Neural cell (in vitro differentiated cells): ENCODE measurements at regions not wholly inside any gene's neighbourhood (a gene's known extent, or its start where the extent isn't known, plus 50 kb on each side); places are given as distances from the start of the nearest gene placed in this dataset.

Source experiments
- H2AFZ ChIP-seq: fragments of 200-600, 300-800 bp; sonication (generic), shearing (Covaris generic); 2 replicates; pipeline ENCODE4 v1.6.0; 2014; ENCODE audit warnings: low read depth, mild to moderate bottlenecking, antibody characterized with exemption, low read length, moderate library complexity
- H3F3A ChIP-seq: fragments of 200-600 bp; shearing (Covaris generic); 2 replicates; pipeline ENCODE4 v1.6.1; 2016; ENCODE audit warnings: mild to moderate bottlenecking, moderate library complexity, mixed read lengths, antibody characterized with exemption, low read length; ENCODE audit not compliant: insufficient read depth, poor library complexity, severe bottlenecking
- H3K27ac ChIP-seq: fragments of 200-600, 300-800 bp; sonication (generic), shearing (Covaris generic); 2 replicates; pipeline ENCODE4 v1.5.1; 2014; ENCODE audit warnings: mild to moderate bottlenecking, low read length, moderate library complexity
- H3K27me3 ChIP-seq: fragments of 300-800, 200-600 bp; sonication (generic), shearing (Covaris generic); 2 replicates; pipeline ENCODE4 v1.6.0; 2014; ENCODE audit warnings: mild to moderate bottlenecking, low read depth, low read length, moderate library complexity; ENCODE audit not compliant: insufficient read depth
- H3K36me3 ChIP-seq: fragments of 300-800, 200-600 bp; sonication (generic), shearing (Covaris generic); 2 replicates; pipeline ENCODE4 v1.5.1; 2014; ENCODE audit warnings: mild to moderate bottlenecking, antibody characterized with exemption, low read length, moderate library complexity; ENCODE audit not compliant: insufficient read depth
- H3K4me2 ChIP-seq: fragments of 300-800, 200-600 bp; sonication (generic), shearing (Covaris generic); 2 replicates; pipeline ENCODE4 v1.6.0; 2014; ENCODE audit warnings: mild to moderate bottlenecking, low read length
- H3K4me3 ChIP-seq: fragments of 300-800, 200-600 bp; sonication (generic), shearing (Covaris generic); 2 replicates; pipeline ENCODE4 v1.5.1; 2014; ENCODE audit warnings: mild to moderate bottlenecking, low read length, moderate library complexity
- H3K79me2 ChIP-seq: fragments of 200-600 bp; shearing (Covaris generic); replicated peaks from 2 replicates; pipeline ENCODE4 v1.6.0; 2014; ENCODE audit warnings: mild to moderate bottlenecking, low read length, moderate library complexity; ENCODE audit not compliant: insufficient read depth
- H3K9ac ChIP-seq: fragments of 300-800, 200-600 bp; sonication (generic), shearing (Covaris generic); 2 replicates; pipeline ENCODE4 v1.6.1; 2016; ENCODE audit warnings: mild to moderate bottlenecking, low read length, mixed read lengths
- H3K9me2 ChIP-seq: fragments of 200-600 bp; shearing (Covaris generic); 2 replicates; pipeline ENCODE4 v1.6.1; 2016; ENCODE audit warnings: mild to moderate bottlenecking, low read length, mixed read lengths; ENCODE audit not compliant: insufficient read depth
- H3K9me3 ChIP-seq: fragments of 200-600, 300-800 bp; sonication (generic), shearing (Covaris generic); 2 replicates; pipeline ENCODE4 v1.6.1; 2016; ENCODE audit warnings: mild to moderate bottlenecking, mixed run types, low read length, moderate library complexity, mixed read lengths
- H4K20me1 ChIP-seq: fragments of 200-600 bp; shearing (Covaris generic); 2 replicates; pipeline ENCODE4 v1.6.1; 2016; ENCODE audit warnings: mild to moderate bottlenecking, mixed run types; ENCODE audit not compliant: insufficient read depth
- EP300 ChIP-seq: fragments of 450-650 bp; conservative IDR thresholded peaks from 2 replicates; pipeline ENCODE4 v1.6.1; 2014; ENCODE audit warnings: antibody characterized with exemption, mild to moderate bottlenecking, moderate library complexity; ENCODE audit not compliant: poor library complexity, severe bottlenecking
- EZH2 ChIP-seq: fragments of 200-600, 300-800 bp; shearing (Covaris generic), sonication (generic); IDR thresholded peaks from 2 replicates; pipeline ENCODE4 v1.6.1; 2014; ENCODE audit warnings: antibody characterized with exemption, low read length, borderline replicate concordance, mild to moderate bottlenecking; ENCODE audit not compliant: insufficient read depth, poor library complexity, severe bottlenecking
- MXI1 ChIP-seq: fragments of 450-650 bp; conservative IDR thresholded peaks from 2 replicates; pipeline ENCODE4 v1.6.1; 2014; ENCODE audit warnings: antibody characterized with exemption, mild to moderate bottlenecking; ENCODE audit not compliant: poor library complexity, severe bottlenecking
- POLR2AphosphoS5 ChIP-seq: IDR thresholded peaks from 2 replicates; pipeline ENCODE4 v1.6.1; 2012
- RAD21 ChIP-seq: fragments of 450-650 bp; conservative IDR thresholded peaks from 2 replicates; pipeline ENCODE4 v1.6.1; 2014; ENCODE audit warnings: antibody characterized with exemption, mild to moderate bottlenecking, moderate library complexity
- SMC3 ChIP-seq: fragments of 450-650 bp; conservative IDR thresholded peaks from 2 replicates; pipeline ENCODE4 v1.6.1; 2014; ENCODE audit warnings: antibody characterized with exemption, mild to moderate bottlenecking, moderate library complexity; ENCODE audit not compliant: poor library complexity
- TAF1 ChIP-seq: IDR thresholded peaks from 2 replicates; pipeline ENCODE4 v1.6.1; 2012; ENCODE audit warnings: low read depth
- TF ChIP-seq, protein P1 (sequence below): fragments of 450-650 bp; IDR thresholded peaks from 2 replicates; pipeline ENCODE4 v1.5.1; 2014; ENCODE audit warnings: antibody characterized with exemption, mild to moderate bottlenecking, moderate library complexity; ENCODE audit not compliant: poor library complexity, severe bottlenecking
- TF ChIP-seq, protein P2 (sequence below): IDR thresholded peaks from 2 replicates; pipeline ENCODE4 v1.6.1; 2012; ENCODE audit warnings: borderline replicate concordance

DNA sequence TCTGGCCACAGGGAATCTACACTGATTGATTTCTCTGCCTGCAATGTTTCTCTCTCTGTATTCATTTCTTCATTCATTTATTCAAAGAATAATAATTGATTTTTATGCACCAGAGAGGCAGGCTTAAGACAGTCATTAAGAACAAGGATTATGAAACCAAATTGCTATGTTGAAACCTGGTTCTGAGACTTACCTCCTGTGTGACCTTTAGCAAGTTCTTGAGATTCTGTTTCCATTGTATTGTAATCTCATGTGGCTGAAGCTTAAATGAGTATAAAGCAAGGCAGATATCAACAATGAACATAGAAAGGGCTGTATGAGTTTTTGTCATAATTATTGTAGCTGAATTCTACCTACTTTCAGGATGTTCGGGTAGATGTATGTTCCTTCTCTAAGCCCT is 129.6 kb upstream of the GRIA1 start:
- Histone ChIP-seq H3K9me2 (no peaks in the 10 kb centered on the region), H3K36me3 (no peaks in the 10 kb centered on the region), H3K79me2 (no peaks in the 10 kb centered on the region), H3K27me3 (no peaks in the 10 kb centered on the region), H2AFZ (no peak overlapping the region), H3K9me3 (no peaks in the 10 kb centered on the region), H3K9ac (no peak overlapping the region), H3F3A (no peaks in the 10 kb centered on the region), H3K27ac (no peak overlapping the region), H4K20me1 (no peaks in the 10 kb centered on the region), H3K4me2 (no peak overlapping the region), H3K4me3 (no peak overlapping the region)
- TF ChIP-seq MXI1 (no peak), TAF1 (no peak), SMC3 (no peak), RAD21 (no peak), EZH2 (no peak), POLR2AphosphoS5 (no peak), EP300 (no peak)
- TF ChIP-seq, protein P1, sequence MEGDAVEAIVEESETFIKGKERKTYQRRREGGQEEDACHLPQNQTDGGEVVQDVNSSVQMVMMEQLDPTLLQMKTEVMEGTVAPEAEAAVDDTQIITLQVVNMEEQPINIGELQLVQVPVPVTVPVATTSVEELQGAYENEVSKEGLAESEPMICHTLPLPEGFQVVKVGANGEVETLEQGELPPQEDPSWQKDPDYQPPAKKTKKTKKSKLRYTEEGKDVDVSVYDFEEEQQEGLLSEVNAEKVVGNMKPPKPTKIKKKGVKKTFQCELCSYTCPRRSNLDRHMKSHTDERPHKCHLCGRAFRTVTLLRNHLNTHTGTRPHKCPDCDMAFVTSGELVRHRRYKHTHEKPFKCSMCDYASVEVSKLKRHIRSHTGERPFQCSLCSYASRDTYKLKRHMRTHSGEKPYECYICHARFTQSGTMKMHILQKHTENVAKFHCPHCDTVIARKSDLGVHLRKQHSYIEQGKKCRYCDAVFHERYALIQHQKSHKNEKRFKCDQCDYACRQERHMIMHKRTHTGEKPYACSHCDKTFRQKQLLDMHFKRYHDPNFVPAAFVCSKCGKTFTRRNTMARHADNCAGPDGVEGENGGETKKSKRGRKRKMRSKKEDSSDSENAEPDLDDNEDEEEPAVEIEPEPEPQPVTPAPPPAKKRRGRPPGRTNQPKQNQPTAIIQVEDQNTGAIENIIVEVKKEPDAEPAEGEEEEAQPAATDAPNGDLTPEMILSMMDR: no peak
- TF ChIP-seq, protein P2, sequence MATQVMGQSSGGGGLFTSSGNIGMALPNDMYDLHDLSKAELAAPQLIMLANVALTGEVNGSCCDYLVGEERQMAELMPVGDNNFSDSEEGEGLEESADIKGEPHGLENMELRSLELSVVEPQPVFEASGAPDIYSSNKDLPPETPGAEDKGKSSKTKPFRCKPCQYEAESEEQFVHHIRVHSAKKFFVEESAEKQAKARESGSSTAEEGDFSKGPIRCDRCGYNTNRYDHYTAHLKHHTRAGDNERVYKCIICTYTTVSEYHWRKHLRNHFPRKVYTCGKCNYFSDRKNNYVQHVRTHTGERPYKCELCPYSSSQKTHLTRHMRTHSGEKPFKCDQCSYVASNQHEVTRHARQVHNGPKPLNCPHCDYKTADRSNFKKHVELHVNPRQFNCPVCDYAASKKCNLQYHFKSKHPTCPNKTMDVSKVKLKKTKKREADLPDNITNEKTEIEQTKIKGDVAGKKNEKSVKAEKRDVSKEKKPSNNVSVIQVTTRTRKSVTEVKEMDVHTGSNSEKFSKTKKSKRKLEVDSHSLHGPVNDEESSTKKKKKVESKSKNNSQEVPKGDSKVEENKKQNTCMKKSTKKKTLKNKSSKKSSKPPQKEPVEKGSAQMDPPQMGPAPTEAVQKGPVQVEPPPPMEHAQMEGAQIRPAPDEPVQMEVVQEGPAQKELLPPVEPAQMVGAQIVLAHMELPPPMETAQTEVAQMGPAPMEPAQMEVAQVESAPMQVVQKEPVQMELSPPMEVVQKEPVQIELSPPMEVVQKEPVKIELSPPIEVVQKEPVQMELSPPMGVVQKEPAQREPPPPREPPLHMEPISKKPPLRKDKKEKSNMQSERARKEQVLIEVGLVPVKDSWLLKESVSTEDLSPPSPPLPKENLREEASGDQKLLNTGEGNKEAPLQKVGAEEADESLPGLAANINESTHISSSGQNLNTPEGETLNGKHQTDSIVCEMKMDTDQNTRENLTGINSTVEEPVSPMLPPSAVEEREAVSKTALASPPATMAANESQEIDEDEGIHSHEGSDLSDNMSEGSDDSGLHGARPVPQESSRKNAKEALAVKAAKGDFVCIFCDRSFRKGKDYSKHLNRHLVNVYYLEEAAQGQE: no peak

DNA sequence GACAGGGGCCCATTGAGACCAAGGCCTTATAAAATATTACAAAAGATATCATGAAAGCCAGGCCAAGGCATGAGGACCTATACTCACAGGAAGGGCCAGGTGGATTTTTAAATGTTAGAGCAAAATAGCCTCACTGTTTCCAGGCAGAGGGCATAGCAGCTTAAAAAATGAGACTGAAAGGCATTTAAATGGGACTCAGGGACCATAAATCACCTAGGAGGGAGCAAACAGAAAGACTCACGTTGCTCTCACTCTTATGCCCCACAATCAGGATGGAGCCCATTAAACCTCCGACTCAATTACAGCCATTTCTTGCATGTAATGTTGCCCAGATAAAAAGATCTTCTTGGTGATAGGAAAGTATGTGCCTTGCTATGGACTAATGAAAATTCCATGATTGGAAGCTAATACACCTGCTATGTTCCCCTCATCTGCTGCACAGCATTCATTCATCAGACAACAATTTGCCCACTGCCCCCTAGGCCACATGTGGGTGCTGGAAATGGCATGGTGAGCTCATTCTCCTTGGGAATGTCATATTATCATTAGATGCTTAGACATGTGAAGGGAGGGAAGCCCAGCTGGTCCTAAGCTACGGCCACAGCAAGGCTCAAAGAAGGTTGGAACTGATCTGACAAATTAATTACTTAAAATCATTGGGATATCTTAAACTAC is 128.6 kb upstream of the GRIA1 start:
- no peak overlapping the region for H3K9ac ChIP-seq
- no peaks in the 10 kb centered on the region for H4K20me1 ChIP-seq
- H3K27ac ChIP-seq: no peak overlapping the region
- no peak overlapping the region for H3K4me3 ChIP-seq
- no peaks in the 10 kb centered on the region for H3K79me2 ChIP-seq
- H3K36me3 ChIP-seq: no peaks in the 10 kb centered on the region
- TF ChIP-seq EP300 (no peak), POLR2AphosphoS5 (no peak), RAD21 (no peak), SMC3 (no peak), MXI1 (no peak), EZH2 (no peak), TAF1 (no peak)
- TF ChIP-seq, protein P1: no peak
- TF ChIP-seq, protein P2: no peak
- H3F3A ChIP-seq: no peaks in the 10 kb centered on the region
- H3K9me3 ChIP-seq: no peaks in the 10 kb centered on the region
- no peaks in the 10 kb centered on the region for H3K27me3 ChIP-seq
- H3K4me2 ChIP-seq: no peak overlapping the region
- no peak overlapping the region for H2AFZ ChIP-seq
- no peaks in the 10 kb centered on the region for H3K9me2 ChIP-seq
